ENCODE measurements at regions not wholly inside any gene's neighbourhood (a gene's known extent, or its start where the extent isn't known, plus 50 kb on each side); places are given as distances from the start of the nearest gene placed in this dataset.

GRCh38 chr2:67526283-67526682 is 129.2 kb downstream of the ETAA1 start:
- Mint-ChIP-seq H3K4me3 (no peak overlapping the region), H3K27ac (no peak overlapping the region), H3K9me3 (peaks cover 3% of the 10 kb centered on the region; the same call in 2 of the 3 replicates), H3K36me3 (ENCODE audit: low read depth) (peaks cover 3% of the 10 kb centered on the region; the same call in 1 of the 3 replicates), H3K4me1 (peaks cover 9% of the 10 kb centered on the region), H3K27me3 (ENCODE audit: insufficient read depth, low read depth, poor library complexity) (no peaks in the 10 kb centered on the region)
- ATAC-seq (no peak), DNase-seq (ENCODE audit: low spot score) (no peak)
- no peak overlapping the region for H2AFZ ChIP-seq
- no peak overlapping the region for H3K4me2 ChIP-seq
- H3K36me3 ChIP-seq (ENCODE audit: insufficient read depth), result no peaks in the 10 kb centered on the region
- peaks cover 7% of the 10 kb centered on the region; the same call in 1 of the 2 replicates for H3K9me2 ChIP-seq (ENCODE audit: insufficient read depth)
- H3K4me3 ChIP-seq, result no peak overlapping the region
- no peaks in the 10 kb centered on the region for H3F3A ChIP-seq (replicated peaks; ENCODE audit: low read depth)
- H3K4me1 ChIP-seq (ENCODE audit: insufficient read depth), result no peaks in the 10 kb centered on the region
- no peaks in the 10 kb centered on the region for H4K20me1 ChIP-seq (replicated peaks; ENCODE audit: insufficient read depth)
- no peak overlapping the region for H3K27ac ChIP-seq (ENCODE audit: low read depth)
- H3K27me3 ChIP-seq (ENCODE audit: insufficient read depth), result no peaks in the 10 kb centered on the region
- no peaks in the 10 kb centered on the region for H3K79me2 ChIP-seq (replicated peaks; ENCODE audit: insufficient read depth)
- no peak for TF ChIP-seq ZNF462 (CRISPR knock-in tag; IDR thresholded peaks at IDR 0.05)
- no peak for TF ChIP-seq EZH2 (IDR thresholded peaks at IDR 0.05; ENCODE audit: low read depth, unreplicated experiment)
- no peak for TF ChIP-seq CTCF (conservative IDR thresholded peaks at IDR 0.05; ENCODE audit: low read depth in 2 of 2)
- TF ChIP-seq ZNF114 (CRISPR knock-in tag; IDR thresholded peaks at IDR 0.05), result no peak
- no peak for TF ChIP-seq ZNF331 (CRISPR knock-in tag; IDR thresholded peaks at IDR 0.05; ENCODE audit: low read depth)
- TF ChIP-seq CREB1 (CRISPR knock-in tag; IDR thresholded peaks at IDR 0.05; ENCODE audit: low read depth), result no peak
- TF ChIP-seq EZH2phosphoT487 (IDR thresholded peaks at IDR 0.05; ENCODE audit: unreplicated experiment), result no peak
- TF ChIP-seq ETS1 (IDR thresholded peaks at IDR 0.05), result no peak
- no peak for TF ChIP-seq STAT1 (IDR thresholded peaks at IDR 0.05; ENCODE audit: unreplicated experiment)
